ENCODE measurements at regions not wholly inside any gene's neighbourhood (a gene's known extent, or its start where the extent isn't known, plus 50 kb on each side); places are given as distances from the start of the nearest gene placed in this dataset.

GRCh38 chr16:86137359-86137758 is 238.4 kb downstream of the IRF8 start:
- RAD21 ChIA-PET (ENCODE audit: unreplicated experiment), result interaction anchor here (1.6 kb wide), 1 partner anchor 17 kb away, joined by 4 read pairs; no protein-coding TSS in a partner anchor
- H3K9me3 ChIP-seq (replicated peaks; ENCODE audit: control insufficient read depth, insufficient read depth, low read length), result no peaks in the 10 kb centered on the region; the same call in 2 of the 3 replicates
- FAIRE-seq (no peak), ATAC-seq (peak; percentile 56), DNase-seq (ENCODE audit: low read depth, low spot score) (no peak)
- H3K36me3 ChIP-seq (ENCODE audit: control insufficient read depth in 2 of 2, insufficient read depth in 2 of 2, low read length in 1 of 2), result no peaks in the 10 kb centered on the region
- in situ Hi-C loops (cut with MboI) (no loop called here), intact Hi-C loops (cut with micrococcal nuclease; ENCODE audit: unreplicated experiment) (no loop called here)
- TF ChIP-seq MEF2B (IDR thresholded peaks at IDR 0.05; ENCODE audit: partially characterized antibody, poor library complexity, severe bottlenecking), result peak; percentile 39
- TF ChIP-seq TBL1XR1 (IDR thresholded peaks at IDR 0.05; ENCODE audit: low read depth, low read length), result no peak
- peak; percentile 42; the same call in 1 of the 2 replicates for TF ChIP-seq PKNOX1 (IDR thresholded peaks at IDR 0.05)
- no peak overlapping the region for H3K9ac ChIP-seq (ENCODE audit: control insufficient read depth, insufficient read depth, low read length)
- H3K4me1 ChIP-seq (ENCODE audit: control insufficient read depth, insufficient read depth, low read length), result no peaks in the 10 kb centered on the region
- CTCF ChIA-PET, result interaction anchor here (0.6 kb wide), 1 partner anchor 117 kb away, joined by 3 read pairs; no protein-coding TSS in a partner anchor
- H3K4me3 ChIP-seq, result no peak overlapping the region
- SMC1A ChIA-PET (ENCODE audit: uncharacterized antibody, unreplicated experiment), result interaction anchor here (0.6 to 1.5 kb wide), 4 partner anchors 13 to 93 kb away, joined by 3 to 4 read pairs (median 3); no protein-coding TSS in a partner anchor
- H2AFZ ChIP-seq (ENCODE audit: control insufficient read depth, low read depth, low read length), result no peak overlapping the region
- BruUV-seq (replicated peaks), result no TSS peak
- peaks cover 0 to 7% of the 10 kb centered on the region in 2 experiments; a peak in 3 of 4 replicates for H3K27me3 ChIP-seq (replicated peaks in 1 of 2; ENCODE audit: control insufficient read depth in 2 of 2, insufficient read depth in 2 of 2, low read length in 1 of 2)
- H3K27ac ChIP-seq (ENCODE audit: control insufficient read depth, insufficient read depth), result no peak overlapping the region
- H3K79me2 ChIP-seq (ENCODE audit: control insufficient read depth, insufficient read depth, low read length), result no peaks in the 10 kb centered on the region
- 14% methylated on average over 6 of the region's 6 CpGs for WGBS (ENCODE audit: insufficient coverage, insufficient replicate concordance, low lambda C conversion rate, missing lambda C conversion rate)
- H4K20me1 ChIP-seq (ENCODE audit: control insufficient read depth, insufficient read depth), result no peaks in the 10 kb centered on the region
- POLR2A ChIA-PET, result interaction anchor here (0.5 kb wide), 1 partner anchor 268 kb away, joined by 3 read pairs; no protein-coding TSS in a partner anchor
- H3K4me2 ChIP-seq (ENCODE audit: control insufficient read depth, insufficient read depth), result no peak overlapping the region

Data from GM12878 (cell line).